A673 (cell line): ENCODE measurements at regions not wholly inside any gene's neighbourhood (a gene's known extent, or its start where the extent isn't known, plus 50 kb on each side); places are given as distances from the start of the nearest gene placed in this dataset.

Experiments used
- BruUV-seq: library from RNA; stranded (reverse); fragments of 400-500 nt; replicated peaks from 2 replicates; lab custom pipeline; 2021; lab: Mats Ljungman, UMichigan
- CTCF ChIA-PET: fragments of 300-600 bp; sonication (Branson Sonifier 250); formaldehyde crosslinking; loops from one replicate; lab custom pipeline; 2022; ENCODE audit warnings: antibody characterized with exemption; lab: Charles Lee
- POLR2A ChIA-PET: fragments of 300-600 bp; sonication (Branson Sonifier 250); formaldehyde crosslinking; loops from one replicate; lab custom pipeline; 2022; ENCODE audit warnings: antibody characterized with exemption; ENCODE audit not compliant: low non-redundant PET; lab: Charles Lee
- DNase-seq: peaks from one replicate; pipeline ENCODE4 v3.0.0-alpha.2; 2015; ENCODE audit warnings: low spot score
- H3K27ac ChIP-seq: fragments of 200-600 bp; sonication (generic); 2 replicates; pipeline ENCODE4 v1.5.1; 2016; ENCODE audit warnings: mixed run types, low read depth, mild to moderate bottlenecking, mixed read lengths, antibody characterized with exemption, low read length; ENCODE audit not compliant: poor library complexity, severe bottlenecking
- H3K27me3 ChIP-seq: fragments of 200-600 bp; sonication (generic); replicated peaks from 2 replicates; pipeline ENCODE4 v1.6.1; 2017; ENCODE audit warnings: mixed run types, low read depth, mild to moderate bottlenecking, mixed read lengths, antibody characterized with exemption, low read length; ENCODE audit not compliant: insufficient read depth, poor library complexity
- H3K36me3 ChIP-seq: fragments of 200-600 bp; sonication (generic); 2 replicates; pipeline ENCODE4 v1.6.1; 2016; ENCODE audit warnings: mixed run types, mild to moderate bottlenecking, mixed read lengths, antibody characterized with exemption, low read length; ENCODE audit not compliant: insufficient read depth, poor library complexity, severe bottlenecking
- H3K4me1 ChIP-seq: fragments of 200-600 bp; sonication (generic); 2 replicates; pipeline ENCODE4 v1.6.1; 2017; ENCODE audit warnings: mixed run types, mild to moderate bottlenecking, mixed read lengths, antibody characterized with exemption, low read length; ENCODE audit not compliant: insufficient read depth, poor library complexity, severe bottlenecking
- H3K4me3 ChIP-seq: fragments of 200-600 bp; sonication (generic); 2 replicates; pipeline ENCODE4 v1.5.1; 2016; ENCODE audit warnings: low read depth, mixed run types, mild to moderate bottlenecking, mixed read lengths, low read length; ENCODE audit not compliant: poor library complexity, severe bottlenecking
- H3K9me3 ChIP-seq: fragments of 200-600 bp; sonication (generic); 2 replicates; pipeline ENCODE4 v1.6.1; 2016; ENCODE audit warnings: mixed run types, low read depth, mild to moderate bottlenecking, mixed read lengths, antibody characterized with exemption, low read length; ENCODE audit not compliant: poor library complexity, severe bottlenecking
- CTCF ChIP-seq: fragments of 300-800, 200-600 bp; sonication (generic); conservative IDR thresholded peaks from 2 replicates; pipeline ENCODE4 v1.5.1; 2017; ENCODE audit warnings: low read depth, mild to moderate bottlenecking, antibody characterized with exemption, low read length, moderate library complexity, mixed read lengths
- EZH2 ChIP-seq: fragments of 200-600 bp; sonication (generic); IDR thresholded peaks from 2 replicates; pipeline ENCODE4 v1.6.1; 2017; ENCODE audit warnings: borderline replicate concordance, low read depth, mild to moderate bottlenecking, mixed read lengths, antibody characterized with exemption, low read length; ENCODE audit not compliant: poor library complexity, severe bottlenecking
- intact Hi-C: fragments of 100-400 bp; cut with micrococcal nuclease; formaldehyde crosslinking; loops from one replicate; pipeline ENCODE4 v1.10.0; 2022; ENCODE audit not compliant: unreplicated experiment

- intact Hi-C loops = no loop called here
- Histone ChIP-seq H3K4me1 (no peaks in the 10 kb centered on the region), H3K9me3 (no peaks in the 10 kb centered on the region), H3K4me3 (no peak overlapping the region), H3K36me3 (no peaks in the 10 kb centered on the region), H3K27ac (no peak overlapping the region), H3K27me3 (no peaks in the 10 kb centered on the region)
- CTCF ChIA-PET = interaction anchor here (0.6 to 0.8 kb wide), 2 partner anchors 19 to 257 kb away, joined by 3 read pairs; no protein-coding TSS in a partner anchor
- POLR2A ChIA-PET = no interaction called here
- DNase-seq = no peak
- TF ChIP-seq EZH2 (no peak), CTCF (peak; percentile 62)
- no TSS peak for BruUV-seq
Observed at GRCh38 chr9:71628247-71628646, 140.1 kb downstream of the CEMIP2 start.

GRCh38 chr9:71627537-71627936, 140.8 kb downstream of the CEMIP2 start:
- no peak for DNase-seq
- Histone ChIP-seq H3K36me3 (no peaks in the 10 kb centered on the region), H3K9me3 (no peaks in the 10 kb centered on the region), H3K27ac (no peak overlapping the region), H3K4me3 (no peak overlapping the region), H3K4me1 (no peaks in the 10 kb centered on the region), H3K27me3 (no peaks in the 10 kb centered on the region)
- no peak for TF ChIP-seq CTCF
- no peak for TF ChIP-seq EZH2
- CTCF ChIA-PET = interaction anchor here (0.8 kb wide), 1 partner anchor 20 kb away, joined by 3 read pairs; no protein-coding TSS in a partner anchor
- intact Hi-C loops = no loop called here
- BruUV-seq = no TSS peak
- POLR2A ChIA-PET = no interaction called here

GRCh38 chr9:71626395-71626794, 141.9 kb downstream of the CEMIP2 start:
- no peak overlapping the region for H3K4me3 ChIP-seq
- no peaks in the 10 kb centered on the region for H3K27me3 ChIP-seq
- CTCF ChIA-PET = no interaction called here
- POLR2A ChIA-PET = no interaction called here
- H3K4me1 ChIP-seq = no peaks in the 10 kb centered on the region
- H3K27ac ChIP-seq = no peak overlapping the region
- H3K36me3 ChIP-seq = no peaks in the 10 kb centered on the region
- intact Hi-C loops = no loop called here
- DNase-seq = no peak
- no TSS peak for BruUV-seq
- TF ChIP-seq CTCF = no peak
- no peak for TF ChIP-seq EZH2
- no peaks in the 10 kb centered on the region for H3K9me3 ChIP-seq
